Hepatocyte (in vitro differentiated cells): ENCODE measurements at regions not wholly inside any gene's neighbourhood (a gene's known extent, or its start where the extent isn't known, plus 50 kb on each side); places are given as distances from the start of the nearest gene placed in this dataset.

ENCODE experiments used
- DNase-seq: peaks from one replicate; pipeline ENCODE4 v3.0.0-alpha.2; 2016; ENCODE audit warnings: low spot score
- H2AFZ ChIP-seq: fragments of 200-600 bp; sonication (generic); 2 replicates; pipeline ENCODE4 v1.6.0; 2016; ENCODE audit warnings: antibody characterized with exemption, mild to moderate bottlenecking
- H3K27ac ChIP-seq: fragments of 200-600 bp; sonication (generic); 2 replicates; pipeline ENCODE4 v1.5.1; 2016; ENCODE audit warnings: mild to moderate bottlenecking
- H3K27me3 ChIP-seq: fragments of 200-600 bp; sonication (generic); 2 replicates; pipeline ENCODE4 v1.6.1; 2016
- H3K36me3 ChIP-seq: fragments of 200-600 bp; sonication (generic); replicated peaks from 2 replicates; pipeline ENCODE4 v1.5.1; 2016; ENCODE audit warnings: low read depth; ENCODE audit not compliant: insufficient read depth
- H3K4me1 ChIP-seq: fragments of 200-600 bp; sonication (generic); 2 replicates; pipeline ENCODE4 v1.5.1; 2016; ENCODE audit warnings: mild to moderate bottlenecking, moderate library complexity; ENCODE audit not compliant: insufficient read depth
- H3K4me2 ChIP-seq: fragments of 200-600 bp; sonication (generic); 2 replicates; pipeline ENCODE4 v1.6.0; 2016
- H3K4me3 ChIP-seq: fragments of 200-600 bp; sonication (generic); 2 replicates; pipeline ENCODE4 v1.5.1; 2016; ENCODE audit warnings: mild to moderate bottlenecking
- H3K79me2 ChIP-seq: fragments of 200-600 bp; sonication (generic); 2 replicates; pipeline ENCODE4 v1.6.0; 2017; ENCODE audit warnings: mild to moderate bottlenecking
- H3K9me2 ChIP-seq: fragments of 200-600 bp; sonication (generic); replicated peaks from 2 replicates; pipeline ENCODE4 v1.6.0; 2017; ENCODE audit warnings: mild to moderate bottlenecking; ENCODE audit not compliant: insufficient read depth
- H3K9me3 ChIP-seq: fragments of 200-600 bp; sonication (generic); 2 replicates; pipeline ENCODE4 v1.5.1; 2016; ENCODE audit warnings: low read depth, mild to moderate bottlenecking
- H4K20me1 ChIP-seq: fragments of 200-600 bp; sonication (generic); 2 replicates; pipeline ENCODE4 v1.6.0; 2016; ENCODE audit warnings: mild to moderate bottlenecking; ENCODE audit not compliant: insufficient read depth, poor library complexity, severe bottlenecking
- EZH2 ChIP-seq: fragments of 200-600 bp; sonication (generic); IDR thresholded peaks from 2 replicates; pipeline ENCODE4 v1.6.1; 2016; ENCODE audit warnings: antibody characterized with exemption, mild to moderate bottlenecking, borderline replicate concordance
- EZH2phosphoT487 ChIP-seq: fragments of 200-600 bp; sonication (generic); IDR thresholded peaks from one replicate; pipeline ENCODE4 v1.6.1; 2018; ENCODE audit warnings: antibody characterized with exemption, mild to moderate bottlenecking, low read depth, moderate library complexity; ENCODE audit not compliant: unreplicated experiment, severe bottlenecking
- WGBS: methylation state at CpG from one replicate; pipeline ENCODE4 v1.1.6; 2016; ENCODE audit warnings: low lambda C conversion rate; ENCODE audit errors: missing lambda C conversion rate; 5-methylcytosine and 5-hydroxymethylcytosine counted together
- TF ChIP-seq, protein P1 (sequence below): fragments of 200-600 bp; sonication (generic); IDR thresholded peaks from 2 replicates; pipeline ENCODE4 v1.5.1; 2016; ENCODE audit warnings: antibody characterized with exemption, mild to moderate bottlenecking; ENCODE audit not compliant: poor library complexity

DNA sequence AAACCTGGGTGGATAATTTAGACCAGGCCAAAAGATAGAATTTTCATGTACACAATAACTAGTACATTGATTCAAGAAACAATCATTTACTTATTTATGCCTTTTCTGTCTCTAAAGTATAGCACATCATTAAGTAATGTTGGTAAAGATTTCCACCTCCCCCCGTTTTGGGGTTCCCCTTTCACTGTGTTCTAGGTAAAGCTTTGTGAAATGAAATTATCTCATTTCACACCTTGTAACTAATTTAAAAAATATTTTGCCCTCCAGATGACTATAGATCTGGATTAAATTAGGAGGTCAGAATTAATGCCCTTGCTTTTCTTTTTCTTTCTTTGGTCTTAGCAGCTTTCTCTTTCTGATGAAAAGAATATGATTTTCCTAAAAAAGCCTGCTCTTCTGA lies 328.5 kb upstream of the TBC1D5 start:
- no peak overlapping the region for H3K4me2 ChIP-seq
- no peak overlapping the region for H2AFZ ChIP-seq
- TF ChIP-seq EZH2phosphoT487 (no peak), EZH2 (no peak)
- TF ChIP-seq, protein P1, sequence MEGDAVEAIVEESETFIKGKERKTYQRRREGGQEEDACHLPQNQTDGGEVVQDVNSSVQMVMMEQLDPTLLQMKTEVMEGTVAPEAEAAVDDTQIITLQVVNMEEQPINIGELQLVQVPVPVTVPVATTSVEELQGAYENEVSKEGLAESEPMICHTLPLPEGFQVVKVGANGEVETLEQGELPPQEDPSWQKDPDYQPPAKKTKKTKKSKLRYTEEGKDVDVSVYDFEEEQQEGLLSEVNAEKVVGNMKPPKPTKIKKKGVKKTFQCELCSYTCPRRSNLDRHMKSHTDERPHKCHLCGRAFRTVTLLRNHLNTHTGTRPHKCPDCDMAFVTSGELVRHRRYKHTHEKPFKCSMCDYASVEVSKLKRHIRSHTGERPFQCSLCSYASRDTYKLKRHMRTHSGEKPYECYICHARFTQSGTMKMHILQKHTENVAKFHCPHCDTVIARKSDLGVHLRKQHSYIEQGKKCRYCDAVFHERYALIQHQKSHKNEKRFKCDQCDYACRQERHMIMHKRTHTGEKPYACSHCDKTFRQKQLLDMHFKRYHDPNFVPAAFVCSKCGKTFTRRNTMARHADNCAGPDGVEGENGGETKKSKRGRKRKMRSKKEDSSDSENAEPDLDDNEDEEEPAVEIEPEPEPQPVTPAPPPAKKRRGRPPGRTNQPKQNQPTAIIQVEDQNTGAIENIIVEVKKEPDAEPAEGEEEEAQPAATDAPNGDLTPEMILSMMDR: no peak
- no peaks in the 10 kb centered on the region for H3K27me3 ChIP-seq
- no peaks in the 10 kb centered on the region for H3K9me2 ChIP-seq
- no peak for DNase-seq
- no peaks in the 10 kb centered on the region for H3K79me2 ChIP-seq
- H3K36me3 ChIP-seq: no peaks in the 10 kb centered on the region
- H3K4me3 ChIP-seq: no peak overlapping the region
- H3K9me3 ChIP-seq: no peaks in the 10 kb centered on the region
- no peak overlapping the region for H3K27ac ChIP-seq
- no peaks in the 10 kb centered on the region for H4K20me1 ChIP-seq
- WGBS: 59% methylated on average over 1 of the region's 1 CpG
- peaks cover 4% of the 10 kb centered on the region for H3K4me1 ChIP-seq

DNA sequence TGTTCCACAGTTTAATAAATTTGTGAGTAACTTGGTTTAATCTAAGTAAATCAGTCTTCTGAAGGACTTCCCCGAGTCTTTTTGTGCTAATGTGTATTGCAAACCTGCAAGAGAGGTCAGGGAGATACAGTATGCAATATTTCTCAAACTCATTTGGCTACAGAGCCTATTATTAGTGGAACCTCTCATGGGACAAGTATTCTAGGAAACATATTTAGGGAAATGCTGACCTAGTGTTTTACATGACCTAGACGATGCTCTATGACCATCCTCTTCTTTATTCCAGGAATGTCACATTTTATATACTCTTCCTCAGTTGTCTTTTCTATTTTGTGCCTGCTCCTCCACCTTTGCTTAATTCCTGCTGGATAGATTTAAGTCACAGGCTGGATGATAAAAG lies 327.8 kb upstream of the TBC1D5 start:
- no peak overlapping the region for H3K27ac ChIP-seq
- no peak overlapping the region for H2AFZ ChIP-seq
- no peak overlapping the region for H3K4me2 ChIP-seq
- TF ChIP-seq, protein P1: no peak
- no peak for TF ChIP-seq EZH2phosphoT487
- no peak for TF ChIP-seq EZH2
- H3K4me3 ChIP-seq: no peak overlapping the region
- H3K9me2 ChIP-seq: no peaks in the 10 kb centered on the region
- DNase-seq: no peak
- H3K79me2 ChIP-seq: no peaks in the 10 kb centered on the region
- WGBS: 92% methylated on average over 2 of the region's 2 CpGs
- no peaks in the 10 kb centered on the region for H3K9me3 ChIP-seq
- H3K4me1 ChIP-seq: peaks cover 4% of the 10 kb centered on the region
- H4K20me1 ChIP-seq: no peaks in the 10 kb centered on the region
- H3K27me3 ChIP-seq: no peaks in the 10 kb centered on the region
- H3K36me3 ChIP-seq: no peaks in the 10 kb centered on the region

DNA sequence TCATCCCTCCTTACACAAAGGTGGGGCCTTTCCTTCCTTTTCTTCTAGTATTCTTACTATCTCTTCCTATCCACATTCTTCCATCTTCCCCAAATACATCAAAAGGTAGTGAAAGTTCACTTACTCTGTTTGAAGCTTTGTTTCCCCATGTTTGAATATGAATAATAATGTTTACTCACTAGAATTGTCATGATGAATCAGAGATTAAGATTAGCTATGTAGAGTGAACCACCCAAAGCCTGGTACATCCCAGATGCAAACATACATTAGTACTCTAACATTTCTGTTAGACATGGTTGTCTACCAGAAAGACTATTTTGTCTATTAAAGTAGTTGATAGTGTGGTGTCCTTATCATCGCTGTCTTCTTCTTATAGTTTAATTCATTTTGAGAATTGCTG lies 327.1 kb upstream of the TBC1D5 start:
- no peaks in the 10 kb centered on the region for H3K79me2 ChIP-seq
- TF ChIP-seq EZH2 (no peak), EZH2phosphoT487 (no peak)
- H3K27me3 ChIP-seq: no peaks in the 10 kb centered on the region
- H2AFZ ChIP-seq: no peak overlapping the region
- H4K20me1 ChIP-seq: no peaks in the 10 kb centered on the region
- 97% methylated on average over 1 of the region's 1 CpG for WGBS
- H3K4me1 ChIP-seq: peaks cover 4% of the 10 kb centered on the region
- H3K4me3 ChIP-seq: no peak overlapping the region
- H3K4me2 ChIP-seq: no peak overlapping the region
- no peaks in the 10 kb centered on the region for H3K36me3 ChIP-seq
- H3K9me2 ChIP-seq: no peaks in the 10 kb centered on the region
- no peaks in the 10 kb centered on the region for H3K9me3 ChIP-seq
- H3K27ac ChIP-seq: no peak overlapping the region
- no peak for DNase-seq

DNA sequence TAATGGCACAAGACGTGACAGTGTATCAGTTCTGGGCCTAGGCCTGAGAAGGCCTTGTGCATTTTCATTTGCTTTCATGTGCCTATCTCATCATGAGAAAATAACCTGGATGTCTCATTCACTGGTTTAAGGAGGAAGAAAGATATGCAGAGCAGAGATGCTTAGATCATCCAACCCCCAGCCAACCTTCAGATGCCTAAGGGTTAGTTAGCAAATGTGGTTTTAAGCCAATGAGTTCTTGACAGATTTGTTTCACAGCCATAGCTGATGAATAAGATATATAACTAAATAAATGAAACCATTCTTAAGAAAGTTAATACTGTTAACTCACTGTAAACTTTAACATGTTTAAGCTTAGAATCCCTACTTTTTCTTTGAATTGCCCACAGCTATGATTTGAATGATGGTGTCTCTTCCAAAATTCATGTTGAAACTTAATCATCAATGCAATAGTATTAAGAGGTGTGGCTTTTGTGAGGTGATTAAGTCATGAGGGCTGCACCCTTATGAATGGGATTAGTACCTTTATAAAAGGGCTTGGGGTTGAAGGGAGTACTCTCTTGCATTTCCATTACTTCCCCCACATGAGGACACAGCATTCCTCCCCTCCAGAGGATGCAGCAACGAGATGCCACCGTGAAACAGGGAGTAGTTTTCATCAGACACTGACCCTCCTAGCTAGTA lies 324.6 kb upstream of the TBC1D5 start:
- no peaks in the 10 kb centered on the region for H3K27me3 ChIP-seq
- no peaks in the 10 kb centered on the region for H3K9me3 ChIP-seq
- no peaks in the 10 kb centered on the region for H3K9me2 ChIP-seq
- no peak overlapping the region for H3K4me2 ChIP-seq
- no peaks in the 10 kb centered on the region for H3K79me2 ChIP-seq
- TF ChIP-seq, protein P1: no peak
- TF ChIP-seq EZH2 (no peak), EZH2phosphoT487 (no peak)
- H3K4me3 ChIP-seq: no peak overlapping the region
- H2AFZ ChIP-seq: no peak overlapping the region
- H3K36me3 ChIP-seq: no peaks in the 10 kb centered on the region
- no peaks in the 10 kb centered on the region for H4K20me1 ChIP-seq
- H3K4me1 ChIP-seq: peaks cover 4% of the 10 kb centered on the region
- WGBS: 94% methylated on average over 3 of the region's 3 CpGs
- H3K27ac ChIP-seq: no peak overlapping the region
- DNase-seq: no peak
